GM12878 (cell line): ENCODE measurements at regions not wholly inside any gene's neighbourhood (a gene's known extent, or its start where the extent isn't known, plus 50 kb on each side); places are given as distances from the start of the nearest gene placed in this dataset.

Experiments used
- ATAC-seq: fragments of 200-7000 bp; cut with Tn5 transposase; 3 replicates; pipeline ENCODE4 v1.9.1; 2020; ENCODE audit warnings: mild to moderate bottlenecking, moderate library complexity
- BruUV-seq: library from RNA; stranded (reverse); fragments of 400-500 nt; replicated peaks from 2 replicates; lab custom pipeline; 2021; lab: Mats Ljungman, UMichigan
- CTCF ChIA-PET: fragments of 300-600 bp; sonication (Branson Sonifier 250); formaldehyde crosslinking; extraction: SDS; loops from one replicate; lab custom pipeline; 2021; ENCODE audit warnings: inconsistent platforms; lab: Yijun Ruan, JAX
- POLR2A ChIA-PET: fragments of 350-600 bp; formaldehyde crosslinking; extraction: SDS; loops from one replicate; lab custom pipeline; 2021; ENCODE audit warnings: inconsistent platforms; lab: Charles Lee
- RAD21 ChIA-PET: fragments of 300-600 bp; sonication (Branson Sonifier 250); formaldehyde crosslinking; loops from one replicate; lab custom pipeline; 2023; ENCODE audit warnings: antibody characterized with exemption; ENCODE audit not compliant: unreplicated experiment; lab: Charles Lee
- SMC1A ChIA-PET: fragments of 300-600 bp; sonication (Branson Sonifier 250); formaldehyde crosslinking; loops from one replicate; lab custom pipeline; 2023; ENCODE audit not compliant: unreplicated experiment, uncharacterized antibody; lab: Charles Lee
- DNase-seq: peaks from one replicate; pipeline ENCODE4 v3.0.0-alpha.2; 2011; ENCODE audit warnings: low read depth, low spot score
- FAIRE-seq: peaks from 3 replicates; lab custom pipeline; 2011; peaks lifted over from hg19 to GRCh38; lab: Jason Lieb, UNC
- H2AFZ ChIP-seq: 2 replicates; pipeline ENCODE4 v1.6.0; 2011; ENCODE audit warnings: low read depth, low read length, control low read depth; ENCODE audit not compliant: control insufficient read depth
- H3K27ac ChIP-seq: 2 replicates; pipeline ENCODE4 v1.5.1; 2011; ENCODE audit warnings: control low read depth; ENCODE audit not compliant: control insufficient read depth, insufficient read depth
- H3K27me3 ChIP-seq, 2 experiments: replicated peaks in 1 of 2; 2 replicates each; pipeline versions ENCODE4 v1.6.0 to v1.6.1; 2011; ENCODE audit warnings: low read length in 1 of 2; ENCODE audit not compliant: control insufficient read depth in 2 of 2, insufficient read depth in 2 of 2
- H3K36me3 ChIP-seq, 2 experiments: 2 replicates each; pipeline ENCODE4 v1.5.1; 2011; ENCODE audit warnings: low read length in 1 of 2; ENCODE audit not compliant: control insufficient read depth in 2 of 2, insufficient read depth in 2 of 2
- H3K4me1 ChIP-seq: 2 replicates; pipeline ENCODE4 v1.6.1; 2011; ENCODE audit warnings: mild to moderate bottlenecking, low read length, moderate library complexity, mixed read lengths; ENCODE audit not compliant: control insufficient read depth, insufficient read depth
- H3K4me2 ChIP-seq: 2 replicates; pipeline ENCODE4 v1.6.0; 2011; ENCODE audit warnings: control low read depth; ENCODE audit not compliant: control insufficient read depth, insufficient read depth
- H3K4me3 ChIP-seq: fragments of 200-600 bp; sonication (generic); 2 replicates; pipeline ENCODE4 v1.5.1; 2016
- H3K79me2 ChIP-seq: 2 replicates; pipeline ENCODE4 v1.6.0; 2011; ENCODE audit warnings: low read length; ENCODE audit not compliant: control insufficient read depth, insufficient read depth
- H3K9ac ChIP-seq: 2 replicates; pipeline ENCODE4 v1.8.0; 2011; ENCODE audit warnings: low read length, control low read depth, mixed read lengths; ENCODE audit not compliant: control insufficient read depth, insufficient read depth
- H3K9me3 ChIP-seq: replicated peaks from 3 replicates; pipeline ENCODE4 v1.5.1; 2011; ENCODE audit warnings: mild to moderate bottlenecking, low read length; ENCODE audit not compliant: control insufficient read depth, insufficient read depth
- H4K20me1 ChIP-seq: 2 replicates; pipeline ENCODE4 v1.6.0; 2011; ENCODE audit not compliant: control insufficient read depth, insufficient read depth
- ATF2 ChIP-seq: IDR thresholded peaks from 2 replicates; pipeline ENCODE4 v1.6.1; 2012; ENCODE audit warnings: low read length, inconsistent platforms
- BHLHE40 ChIP-seq, 2 experiments: fragments of 450-650 bp in 1 of 2; IDR thresholded peaks; 2 replicates each; pipeline ENCODE4 v1.6.1; 2011 to 2017; ENCODE audit warnings: low read depth in 2 of 2, borderline replicate concordance in 1 of 2, improper control_type of control experiment in 1 of 2, low read length in 1 of 2, mild to moderate bottlenecking in 1 of 2
- CHD2 ChIP-seq: IDR thresholded peaks from 2 replicates; pipeline ENCODE4 v1.6.1; 2011; ENCODE audit warnings: low read depth, low read length, improper control_type of control experiment, borderline replicate concordance
- E2F4 ChIP-seq: IDR thresholded peaks from 2 replicates; pipeline ENCODE4 v1.6.1; 2012; ENCODE audit warnings: low read depth, low read length, improper control_type of control experiment
- KLF5 ChIP-seq: fragments of 450-650 bp; IDR thresholded peaks from 2 replicates; pipeline ENCODE4 v1.6.1; 2014; ENCODE audit warnings: mild to moderate bottlenecking; ENCODE audit not compliant: partially characterized antibody
- PML ChIP-seq: IDR thresholded peaks from 2 replicates; pipeline ENCODE4 v1.6.1; 2012; ENCODE audit warnings: low read length, inconsistent platforms
- RB1 ChIP-seq: fragments of 450-650 bp; formaldehyde crosslinking; IDR thresholded peaks from 2 replicates; pipeline ENCODE4 v1.6.1; 2017; ENCODE audit warnings: mild to moderate bottlenecking, borderline replicate concordance
- TCF3 ChIP-seq: IDR thresholded peaks from 2 replicates; pipeline ENCODE4 v1.6.1; 2012; ENCODE audit warnings: low read depth, mild to moderate bottlenecking, low read length, borderline replicate concordance; ENCODE audit not compliant: insufficient read depth
- TCF7 ChIP-seq: IDR thresholded peaks from 2 replicates; pipeline ENCODE4 v1.6.1; 2014; ENCODE audit warnings: antibody characterized with exemption, borderline replicate concordance
- ZZZ3 ChIP-seq: IDR thresholded peaks from 2 replicates; pipeline ENCODE4 v1.6.1; 2011; ENCODE audit warnings: low read depth; ENCODE audit not compliant: control insufficient read depth, insufficient read length
- WGBS: methylation state at CpG from one replicate; pipeline ENCODE4 v1.1.6; 2016; ENCODE audit warnings: low lambda C conversion rate; ENCODE audit not compliant: insufficient replicate concordance, insufficient coverage; ENCODE audit errors: missing lambda C conversion rate; 5-methylcytosine and 5-hydroxymethylcytosine counted together
- in situ Hi-C: fragments of 300-500 bp; cut with MboI; formaldehyde crosslinking; loops from 9 replicates; pipeline ENCODE4 v1.14.3; 2018; ENCODE audit warnings: mixed read lengths
- intact Hi-C: fragments of 100-400 bp; cut with micrococcal nuclease; formaldehyde crosslinking; loops from one replicate; pipeline ENCODE4 v1.14.2; 2022; ENCODE audit not compliant: unreplicated experiment

DNA sequence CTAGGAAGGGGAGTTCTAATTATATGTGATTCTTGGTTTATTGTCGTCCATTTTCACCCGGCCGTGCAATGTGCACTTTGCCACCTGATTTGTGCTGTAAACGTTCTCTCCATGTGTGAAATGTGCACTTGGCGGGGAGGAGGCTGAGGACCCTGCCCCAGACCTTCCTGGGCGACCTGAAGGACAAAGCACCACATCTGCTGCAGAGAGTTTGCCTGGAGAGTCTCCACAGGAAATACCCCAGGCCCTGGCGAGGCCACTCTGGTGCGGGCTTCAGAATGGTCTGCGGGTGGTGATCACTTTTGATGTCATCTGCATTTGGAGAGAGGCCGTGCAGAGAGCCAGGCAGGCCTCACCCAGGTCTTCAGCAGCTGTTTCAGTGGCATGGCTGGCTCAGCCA lies 224.7 kb downstream of the BRD1 start:
- Histone ChIP-seq H3K27ac (no peak overlapping the region), H3K4me3 (no peak overlapping the region), H3K4me1 (no peaks in the 10 kb centered on the region), H2AFZ (no peak overlapping the region), H3K4me2 (no peak overlapping the region), H3K79me2 (no peaks in the 10 kb centered on the region), H3K36me3 (no peaks in the 10 kb centered on the region; a peak in 1 of 4 replicates), H3K9ac (no peak overlapping the region), H4K20me1 (no peaks in the 10 kb centered on the region), H3K27me3 (no peaks in the 10 kb centered on the region), H3K9me3 (peaks cover 4% of the 10 kb centered on the region; the same call in 1 of the 3 replicates)
- CTCF ChIA-PET = no interaction called here
- DNase-seq (no peak), ATAC-seq (no peak), FAIRE-seq (no peak)
- POLR2A ChIA-PET = no interaction called here
- in situ Hi-C loops (no loop called here), intact Hi-C loops (no loop called here)
- 61% methylated on average over 10 of the region's 10 CpGs for WGBS
- SMC1A ChIA-PET = no interaction called here
- BruUV-seq = no TSS peak
- no peak for TF ChIP-seq TCF3
- TF ChIP-seq ZZZ3 = no peak
- no peak for TF ChIP-seq PML
- no peak for TF ChIP-seq RB1
- TF ChIP-seq BHLHE40 (IDR thresholded peaks at IDR 0.05; ENCODE audit: borderline replicate concordance in 1 of 2, low read depth in 2 of 2, low read length in 1 of 2) = no peak
- no peak for TF ChIP-seq E2F4
- no peak for TF ChIP-seq TCF7
- RAD21 ChIA-PET = no interaction called here

DNA sequence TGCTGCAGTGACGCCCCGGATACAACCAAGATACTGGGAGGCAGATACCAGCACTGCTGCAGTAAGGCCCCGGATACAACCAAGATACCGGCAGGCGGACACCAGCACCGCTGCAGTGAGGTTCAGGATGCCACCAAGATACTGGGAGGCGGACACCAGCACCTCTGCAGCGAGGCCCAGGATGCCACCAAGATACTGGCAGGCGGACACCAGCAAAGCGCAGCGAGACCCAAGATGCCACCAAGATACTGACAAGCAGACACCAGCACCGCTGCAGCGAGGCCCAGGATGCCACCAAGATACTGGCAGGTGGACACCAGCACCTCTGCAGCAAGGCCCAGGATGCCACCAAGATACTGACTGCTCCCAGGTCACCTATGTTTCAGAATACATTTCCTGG lies 225.2 kb downstream of the BRD1 start:
- ChIA-PET POLR2A (no interaction called here), RAD21 (no interaction called here), CTCF (no interaction called here), SMC1A (no interaction called here)
- ATAC-seq = no peak
- Histone ChIP-seq H3K79me2 (no peaks in the 10 kb centered on the region), H3K36me3 (no peaks in the 10 kb centered on the region; a peak in 1 of 4 replicates), H3K9me3 (peaks cover 4% of the 10 kb centered on the region; the same call in 1 of the 3 replicates), H3K4me1 (no peaks in the 10 kb centered on the region), H4K20me1 (no peaks in the 10 kb centered on the region), H3K27me3 (no peaks in the 10 kb centered on the region), H2AFZ (no peak overlapping the region), H3K9ac (no peak overlapping the region), H3K4me3 (no peak overlapping the region), H3K4me2 (no peak overlapping the region), H3K27ac (no peak overlapping the region)
- BruUV-seq = no TSS peak
- intact Hi-C loops (no loop called here), in situ Hi-C loops (no loop called here)
- DNase-seq = no peak
- WGBS = 82% methylated on average over 13 of the region's 13 CpGs
- no peak for TF ChIP-seq KLF5
- TF ChIP-seq CHD2 = no peak
- TF ChIP-seq ATF2 = no peak
- no peak for FAIRE-seq
